Left ventricle myocardium inferior (tissue), 1 donor: ENCODE measurements at regions not wholly inside any gene's neighbourhood (a gene's known extent, or its start where the extent isn't known, plus 50 kb on each side); places are given as distances from the start of the nearest gene placed in this dataset.

ENCODE experiments used
- DNase-seq: peaks from one replicate; pipeline ENCODE4 v3.0.0-alpha.2; 2020
- H3K27ac ChIP-seq: fragments of 200-600 bp; replicated peaks from 2 replicates; pipeline ENCODE4 v1.8.0; 2021
- H3K27me3 ChIP-seq: fragments of 200-600 bp; 2 replicates; pipeline ENCODE4 v1.8.0; 2021; ENCODE audit warnings: low read depth
- H3K36me3 ChIP-seq: fragments of 200-600 bp; 2 replicates; pipeline ENCODE4 v1.8.0; 2021
- H3K4me1 ChIP-seq: fragments of 200-600 bp; 2 replicates; pipeline ENCODE4 v1.8.0; 2021
- H3K4me3 ChIP-seq: fragments of 200-600 bp; 2 replicates; pipeline ENCODE4 v1.8.0; 2021; ENCODE audit warnings: mild to moderate bottlenecking, moderate library complexity
- H3K9me3 ChIP-seq: fragments of 200-600 bp; replicated peaks from 2 replicates; pipeline ENCODE4 v1.8.0; 2021
- intact Hi-C: fragments of 100-400 bp; cut with micrococcal nuclease; formaldehyde crosslinking; loops from one replicate; pipeline ENCODE4 v1.11.0; 2022
- TF ChIP-seq, protein P1 (sequence below): fragments of 200-600 bp; IDR thresholded peaks from 2 replicates; pipeline ENCODE4 v1.8.0; 2021; ENCODE audit warnings: antibody characterized with exemption, mild to moderate bottlenecking, borderline replicate concordance
- donor health status: DM: no; HTN: yes; CAD: no; lungs with severe emphysema.

DNA sequence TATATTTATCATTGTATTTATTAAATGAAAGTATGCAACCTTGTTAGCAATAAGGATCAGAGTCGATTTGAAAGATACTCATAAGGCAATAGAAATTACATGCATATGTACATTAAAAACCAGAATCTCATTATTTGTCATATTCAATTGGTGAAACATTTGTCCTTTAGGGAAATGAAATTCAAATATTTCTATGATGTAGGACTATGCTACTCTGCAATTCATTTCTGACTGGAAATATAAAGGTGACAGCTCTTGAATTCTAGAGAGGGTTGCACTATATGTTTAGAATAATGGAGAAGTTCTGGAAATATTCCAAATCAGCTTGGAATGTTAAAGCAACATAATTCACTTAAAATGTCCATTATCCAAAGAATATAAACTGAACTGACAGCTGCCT is 1519.8 kb downstream of the ARAP2 start:
- Histone ChIP-seq H3K4me1 (no peaks in the 10 kb centered on the region), H3K27ac (no peak overlapping the region), H3K9me3 (no peaks in the 10 kb centered on the region), H3K27me3 (no peaks in the 10 kb centered on the region), H3K4me3 (no peak overlapping the region), H3K36me3 (no peaks in the 10 kb centered on the region)
- intact Hi-C loops, result no loop called here
- no peak for DNase-seq
- TF ChIP-seq, protein P1, sequence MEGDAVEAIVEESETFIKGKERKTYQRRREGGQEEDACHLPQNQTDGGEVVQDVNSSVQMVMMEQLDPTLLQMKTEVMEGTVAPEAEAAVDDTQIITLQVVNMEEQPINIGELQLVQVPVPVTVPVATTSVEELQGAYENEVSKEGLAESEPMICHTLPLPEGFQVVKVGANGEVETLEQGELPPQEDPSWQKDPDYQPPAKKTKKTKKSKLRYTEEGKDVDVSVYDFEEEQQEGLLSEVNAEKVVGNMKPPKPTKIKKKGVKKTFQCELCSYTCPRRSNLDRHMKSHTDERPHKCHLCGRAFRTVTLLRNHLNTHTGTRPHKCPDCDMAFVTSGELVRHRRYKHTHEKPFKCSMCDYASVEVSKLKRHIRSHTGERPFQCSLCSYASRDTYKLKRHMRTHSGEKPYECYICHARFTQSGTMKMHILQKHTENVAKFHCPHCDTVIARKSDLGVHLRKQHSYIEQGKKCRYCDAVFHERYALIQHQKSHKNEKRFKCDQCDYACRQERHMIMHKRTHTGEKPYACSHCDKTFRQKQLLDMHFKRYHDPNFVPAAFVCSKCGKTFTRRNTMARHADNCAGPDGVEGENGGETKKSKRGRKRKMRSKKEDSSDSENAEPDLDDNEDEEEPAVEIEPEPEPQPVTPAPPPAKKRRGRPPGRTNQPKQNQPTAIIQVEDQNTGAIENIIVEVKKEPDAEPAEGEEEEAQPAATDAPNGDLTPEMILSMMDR, result no peak

DNA sequence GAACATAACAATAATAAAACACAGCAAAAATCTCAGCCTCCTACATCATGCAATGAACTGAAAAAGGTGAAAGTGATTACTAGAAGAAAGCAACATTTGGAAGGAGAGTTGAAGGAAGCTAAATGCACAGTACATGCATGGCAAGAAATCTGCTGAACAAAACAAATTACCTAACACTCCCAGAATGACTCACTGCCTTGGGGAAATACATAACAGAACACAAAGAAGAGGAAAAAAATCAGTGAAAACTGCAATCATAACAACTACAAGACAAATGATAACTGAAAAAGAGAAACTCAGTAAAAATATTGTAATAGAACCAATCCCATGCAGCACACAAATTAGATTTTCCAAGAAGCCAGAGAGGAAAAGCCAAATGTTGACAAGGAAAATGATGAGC is 1513.2 kb downstream of the ARAP2 start:
- TF ChIP-seq, protein P1, result no peak
- Histone ChIP-seq H3K4me3 (no peak overlapping the region), H3K27ac (no peak overlapping the region), H3K9me3 (no peaks in the 10 kb centered on the region), H3K4me1 (no peaks in the 10 kb centered on the region), H3K36me3 (no peaks in the 10 kb centered on the region), H3K27me3 (no peaks in the 10 kb centered on the region)
- DNase-seq, result no peak
- intact Hi-C loops, result no loop called here

DNA sequence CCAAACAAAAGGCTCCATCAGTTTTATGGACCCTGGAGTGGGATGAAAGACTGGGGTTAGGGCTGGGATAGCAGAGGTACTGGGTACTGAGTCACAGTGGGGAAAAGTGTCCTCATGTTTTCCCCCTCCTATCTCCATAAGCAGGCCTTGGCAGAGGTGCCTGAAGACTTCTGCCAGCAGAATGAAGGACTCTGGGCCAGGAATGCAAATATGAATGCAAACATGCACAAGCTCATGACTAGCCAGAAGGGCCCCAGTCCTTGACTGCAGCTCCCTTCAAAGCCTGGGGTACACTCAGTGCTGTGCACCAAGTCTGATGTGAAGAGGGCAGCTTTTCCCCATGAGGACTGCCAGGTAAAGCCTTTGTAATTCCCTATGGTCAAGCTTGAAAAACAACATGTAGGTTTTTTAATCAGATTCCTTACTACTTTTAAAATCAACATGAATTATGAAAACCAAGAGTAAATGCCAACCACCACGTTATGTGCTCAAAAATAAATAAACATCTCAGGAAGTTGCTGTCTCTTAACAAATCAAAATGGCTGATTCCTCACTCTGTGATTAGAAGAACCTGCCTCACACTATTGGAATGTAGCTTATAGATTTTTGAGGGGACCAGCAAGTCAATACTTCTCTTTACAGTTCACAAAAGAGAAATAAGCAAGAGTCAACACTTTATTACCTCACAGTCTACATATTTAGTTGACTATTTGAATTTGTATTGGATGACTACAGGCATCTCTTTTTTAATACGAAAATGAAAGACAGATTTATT is 1512.0 kb downstream of the ARAP2 start:
- H3K27me3 ChIP-seq, result no peaks in the 10 kb centered on the region
- no peaks in the 10 kb centered on the region for H3K9me3 ChIP-seq
- no peaks in the 10 kb centered on the region for H3K4me1 ChIP-seq
- TF ChIP-seq, protein P1, result no peak
- H3K27ac ChIP-seq, result no peak overlapping the region
- intact Hi-C loops, result no loop called here
- no peaks in the 10 kb centered on the region for H3K36me3 ChIP-seq
- no peak overlapping the region for H3K4me3 ChIP-seq
- DNase-seq, result no peak

DNA sequence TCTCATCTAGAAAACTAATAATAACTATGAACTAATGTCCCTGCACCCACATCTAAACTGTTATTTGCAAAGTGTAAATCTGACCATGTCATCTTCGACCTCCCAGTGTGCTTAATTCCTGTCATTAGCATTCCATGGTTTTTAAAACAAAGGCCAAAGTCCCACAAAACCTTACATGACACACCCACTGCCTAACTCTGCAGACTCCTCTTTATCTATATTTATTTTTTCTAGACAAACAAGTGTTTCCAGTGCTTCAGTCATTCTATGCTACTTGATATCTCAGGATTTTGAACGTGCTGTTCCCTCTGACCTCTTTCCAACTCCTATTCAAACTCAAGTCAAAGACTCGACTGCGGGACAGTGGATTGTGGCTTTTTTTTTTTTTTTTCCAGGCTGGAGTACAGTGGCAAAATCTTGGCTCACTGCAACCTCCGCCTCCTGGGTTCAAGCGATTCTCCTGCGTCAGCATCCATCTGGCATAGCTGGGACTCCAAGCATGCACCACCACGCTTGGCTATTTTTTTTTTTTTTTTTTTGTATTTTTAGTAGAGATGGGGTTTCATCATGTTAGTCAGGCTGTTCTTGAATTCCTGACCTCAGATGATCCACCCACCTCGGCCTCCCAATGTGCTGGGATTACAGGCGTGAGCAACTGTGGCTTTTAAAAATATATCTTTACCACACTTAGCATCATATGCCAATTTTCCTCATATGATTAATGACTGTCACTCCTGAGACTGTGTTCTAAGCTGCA is 1511.0 kb downstream of the ARAP2 start:
- H3K4me1 ChIP-seq, result no peaks in the 10 kb centered on the region
- no peak overlapping the region for H3K4me3 ChIP-seq
- intact Hi-C loops, result no loop called here
- no peaks in the 10 kb centered on the region for H3K36me3 ChIP-seq
- no peak overlapping the region for H3K27ac ChIP-seq
- H3K9me3 ChIP-seq, result no peaks in the 10 kb centered on the region
- TF ChIP-seq, protein P1, result no peak
- H3K27me3 ChIP-seq, result no peaks in the 10 kb centered on the region
- DNase-seq, result no peak

DNA sequence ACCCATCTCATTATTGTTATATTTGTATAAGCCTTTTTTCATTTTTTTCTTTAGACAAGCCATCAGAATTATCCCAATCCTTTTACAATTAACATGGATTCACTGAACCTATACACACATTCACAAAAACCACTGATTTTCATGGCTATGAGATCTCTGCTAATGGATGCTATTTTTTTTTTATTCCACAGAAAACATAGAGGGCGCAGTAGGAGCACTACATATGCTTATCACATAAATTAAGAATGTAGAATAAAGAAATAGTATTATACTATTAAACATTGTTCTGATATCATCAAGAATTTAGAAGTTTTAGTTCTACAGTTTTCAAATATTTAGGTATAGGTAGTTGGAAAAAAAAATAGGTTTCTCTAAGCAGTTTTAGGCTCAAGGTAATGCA is 1477.4 kb downstream of the ARAP2 start:
- Histone ChIP-seq H3K9me3 (no peaks in the 10 kb centered on the region), H3K27me3 (no peaks in the 10 kb centered on the region), H3K27ac (no peak overlapping the region), H3K4me1 (no peaks in the 10 kb centered on the region), H3K36me3 (no peaks in the 10 kb centered on the region), H3K4me3 (no peak overlapping the region)
- DNase-seq, result no peak
- intact Hi-C loops, result no loop called here
- TF ChIP-seq, protein P1, result no peak
